ENCODE measurements at regions not wholly inside any gene's neighbourhood (a gene's known extent, or its start where the extent isn't known, plus 50 kb on each side); places are given as distances from the start of the nearest gene placed in this dataset.

DNA sequence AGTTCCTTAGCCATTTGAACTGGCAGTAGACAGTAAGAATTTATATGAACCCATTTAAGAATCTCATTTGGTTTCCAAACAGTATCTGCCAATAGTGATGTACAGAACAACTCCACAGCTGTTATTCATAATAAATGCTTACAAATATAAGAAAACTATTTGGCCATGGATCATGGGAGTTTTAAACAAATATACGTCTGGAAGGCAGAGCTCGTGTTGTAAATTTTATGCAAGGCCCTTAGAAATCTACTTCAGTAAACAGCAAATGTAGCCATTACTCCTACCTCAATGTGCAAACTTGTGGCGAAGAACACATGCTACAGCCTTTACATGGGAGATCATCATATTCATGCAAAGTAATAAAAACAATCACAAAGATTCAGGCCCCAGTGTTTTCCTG is 65.3 kb upstream of the NANOGP8 start:
- Mint-ChIP-seq H3K4me1 (no peaks in the 10 kb centered on the region), H3K9me3 (peaks cover 4 to 5% of the 10 kb centered on the region in 2 donors), H3K27me3 (ENCODE audit: low read depth in 2 of 2) (peaks cover 0 to 3% of the 10 kb centered on the region in 2 donors), H3K4me3 (no peak overlapping the region), H3K27ac (no peak overlapping the region), H3K36me3 (no peaks in the 10 kb centered on the region)
- Histone ChIP-seq H3K4me3 (ENCODE audit: low read length) (no peak overlapping the region), H3K4me1 (ENCODE audit: control insufficient read depth, insufficient read depth, low read length) (no peaks in the 10 kb centered on the region), H3K36me3 (ENCODE audit: control insufficient read depth, insufficient read depth, low read length) (no peaks in the 10 kb centered on the region), H3K27me3 (ENCODE audit: control insufficient read depth, insufficient read depth, low read length) (no peaks in the 10 kb centered on the region), H3K9me3 (ENCODE audit: control insufficient read depth, insufficient read depth, low read length) (no peaks in the 10 kb centered on the region), H3K27ac (ENCODE audit: low read length) (no peak overlapping the region)
- intact Hi-C loops (cut with micrococcal nuclease) = no loop called here
- DNase-seq = no peak
- TF ChIP-seq, protein P1, sequence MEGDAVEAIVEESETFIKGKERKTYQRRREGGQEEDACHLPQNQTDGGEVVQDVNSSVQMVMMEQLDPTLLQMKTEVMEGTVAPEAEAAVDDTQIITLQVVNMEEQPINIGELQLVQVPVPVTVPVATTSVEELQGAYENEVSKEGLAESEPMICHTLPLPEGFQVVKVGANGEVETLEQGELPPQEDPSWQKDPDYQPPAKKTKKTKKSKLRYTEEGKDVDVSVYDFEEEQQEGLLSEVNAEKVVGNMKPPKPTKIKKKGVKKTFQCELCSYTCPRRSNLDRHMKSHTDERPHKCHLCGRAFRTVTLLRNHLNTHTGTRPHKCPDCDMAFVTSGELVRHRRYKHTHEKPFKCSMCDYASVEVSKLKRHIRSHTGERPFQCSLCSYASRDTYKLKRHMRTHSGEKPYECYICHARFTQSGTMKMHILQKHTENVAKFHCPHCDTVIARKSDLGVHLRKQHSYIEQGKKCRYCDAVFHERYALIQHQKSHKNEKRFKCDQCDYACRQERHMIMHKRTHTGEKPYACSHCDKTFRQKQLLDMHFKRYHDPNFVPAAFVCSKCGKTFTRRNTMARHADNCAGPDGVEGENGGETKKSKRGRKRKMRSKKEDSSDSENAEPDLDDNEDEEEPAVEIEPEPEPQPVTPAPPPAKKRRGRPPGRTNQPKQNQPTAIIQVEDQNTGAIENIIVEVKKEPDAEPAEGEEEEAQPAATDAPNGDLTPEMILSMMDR (IDR thresholded peaks at IDR 0.05) = no peak
- ATAC-seq = no peak
- WGBS (ENCODE audit: insufficient coverage) = 96% methylated on average over 3 of the region's 3 CpGs

DNA sequence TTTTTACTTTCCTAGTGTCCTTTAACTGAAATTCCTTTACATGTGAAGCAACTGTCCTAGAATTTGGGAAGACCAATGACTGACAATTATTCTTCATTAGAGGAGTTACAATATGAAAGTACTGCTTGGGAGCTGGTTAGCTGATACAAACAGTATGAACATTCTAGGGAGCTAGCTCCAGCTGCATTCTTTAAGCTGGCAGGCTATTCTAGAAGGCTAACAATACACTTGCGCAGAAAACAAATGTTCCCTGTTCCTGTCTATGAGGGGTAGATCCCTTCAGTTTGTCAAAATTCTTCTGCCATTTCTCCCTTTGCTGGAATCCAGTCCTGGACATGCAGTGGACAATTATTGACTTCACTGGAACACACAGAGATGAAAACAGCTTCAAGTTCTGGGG is 60.2 kb upstream of the NANOGP8 start:
- TF ChIP-seq, protein P1 (IDR thresholded peaks at IDR 0.05) = no peak
- ATAC-seq (no peak), DNase-seq (no peak)
- H3K4me1 Mint-ChIP-seq = no peaks in the 10 kb centered on the region
- no peaks in the 10 kb centered on the region for H3K36me3 ChIP-seq (ENCODE audit: control insufficient read depth, insufficient read depth, low read length)
- no peaks in the 10 kb centered on the region for H3K27me3 ChIP-seq (ENCODE audit: control insufficient read depth, insufficient read depth, low read length)
- WGBS (ENCODE audit: insufficient coverage) = 85% methylated on average over 1 of the region's 1 CpG
- intact Hi-C loops (cut with micrococcal nuclease) = no loop called here
- no peak overlapping the region for H3K27ac ChIP-seq (ENCODE audit: low read length)
- H3K27ac Mint-ChIP-seq = no peak overlapping the region
- no peaks in the 10 kb centered on the region for H3K4me1 ChIP-seq (ENCODE audit: control insufficient read depth, insufficient read depth, low read length)
- H3K27me3 Mint-ChIP-seq (ENCODE audit: low read depth in 2 of 2) = peaks cover 0 to 3% of the 10 kb centered on the region in 2 donors
- no peaks in the 10 kb centered on the region for H3K36me3 Mint-ChIP-seq
- no peaks in the 10 kb centered on the region for H3K9me3 ChIP-seq (ENCODE audit: control insufficient read depth, insufficient read depth, low read length)
- peaks cover 2 to 3% of the 10 kb centered on the region in 2 donors for H3K9me3 Mint-ChIP-seq
- H3K4me3 Mint-ChIP-seq = no peak overlapping the region
- H3K4me3 ChIP-seq (ENCODE audit: low read length) = no peak overlapping the region

DNA sequence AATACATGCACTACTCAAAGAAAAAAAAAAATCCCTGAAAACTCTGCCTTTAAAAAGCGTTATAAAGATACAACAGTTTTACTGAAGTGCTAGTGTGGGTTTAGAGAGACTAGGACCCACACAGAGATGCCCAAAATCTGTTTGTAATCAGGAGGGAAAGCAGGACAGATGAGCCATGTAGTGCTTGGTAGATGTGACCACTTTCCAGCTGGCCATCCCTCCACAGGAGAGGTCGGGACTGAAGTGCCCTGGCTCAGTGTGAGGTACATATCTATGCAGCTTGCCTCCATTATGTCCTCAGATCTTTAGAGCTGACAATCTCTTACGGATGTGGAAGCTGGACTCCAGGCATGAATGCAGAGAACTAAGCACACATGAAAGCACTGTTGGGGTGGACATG is 57.5 kb upstream of the NANOGP8 start:
- no peak for DNase-seq
- Mint-ChIP-seq H3K9me3 (peaks cover 0 to 2% of the 10 kb centered on the region in 2 donors), H3K27ac (no peak overlapping the region), H3K27me3 (ENCODE audit: low read depth in 2 of 2) (no peaks in the 10 kb centered on the region), H3K4me1 (no peaks in the 10 kb centered on the region), H3K36me3 (no peaks in the 10 kb centered on the region), H3K4me3 (no peak overlapping the region)
- WGBS (ENCODE audit: insufficient coverage) = 80% methylated on average over 3 of the region's 3 CpGs
- H3K27me3 ChIP-seq (ENCODE audit: control insufficient read depth, insufficient read depth, low read length) = no peaks in the 10 kb centered on the region
- intact Hi-C loops (cut with micrococcal nuclease) = no loop called here
- H3K4me1 ChIP-seq (ENCODE audit: control insufficient read depth, insufficient read depth, low read length) = no peaks in the 10 kb centered on the region
- H3K9me3 ChIP-seq (ENCODE audit: control insufficient read depth, insufficient read depth, low read length) = no peaks in the 10 kb centered on the region
- H3K36me3 ChIP-seq (ENCODE audit: control insufficient read depth, insufficient read depth, low read length) = no peaks in the 10 kb centered on the region
- TF ChIP-seq, protein P1 (IDR thresholded peaks at IDR 0.05) = no peak
- no peak overlapping the region for H3K4me3 ChIP-seq (ENCODE audit: low read length)
- no peak for ATAC-seq
- no peak overlapping the region for H3K27ac ChIP-seq (ENCODE audit: low read length)

DNA sequence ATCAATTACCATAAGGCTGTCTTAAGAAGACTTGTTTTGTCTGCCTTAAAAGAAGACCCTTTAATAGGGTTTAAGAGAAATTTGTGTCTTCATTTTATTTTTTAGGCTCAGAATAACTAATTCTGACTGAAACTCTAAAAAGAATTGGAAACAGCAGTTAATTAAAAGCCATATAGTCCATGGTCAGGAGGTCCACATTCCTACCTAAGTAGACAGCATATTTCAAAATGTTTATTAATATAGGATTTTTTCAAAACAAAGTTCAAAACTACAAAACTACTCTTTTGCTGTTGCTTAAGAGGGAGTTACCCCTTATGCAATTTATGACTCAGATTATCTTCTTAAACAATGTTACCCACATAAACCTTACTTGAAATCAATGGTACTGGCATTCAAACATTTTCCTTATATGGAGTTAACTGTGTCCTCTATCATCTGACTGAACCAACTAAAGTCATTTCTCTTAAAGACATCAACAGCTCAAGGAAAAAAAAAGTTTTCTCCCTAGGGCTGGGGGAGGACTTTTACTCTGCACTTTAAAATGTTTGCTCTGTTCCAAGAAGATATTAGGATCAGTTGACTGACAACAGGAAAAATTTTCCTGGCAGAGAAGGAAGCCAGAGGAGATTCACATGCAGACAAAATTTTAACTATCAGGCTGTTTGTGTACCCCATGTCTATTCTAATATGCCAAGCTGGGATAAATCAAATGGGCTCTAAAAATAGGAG is 56.8 kb upstream of the NANOGP8 start:
- H3K27me3 Mint-ChIP-seq (ENCODE audit: low read depth in 2 of 2) = no peaks in the 10 kb centered on the region
- H3K36me3 Mint-ChIP-seq = no peaks in the 10 kb centered on the region
- TF ChIP-seq, protein P1 (IDR thresholded peaks at IDR 0.05) = no peak
- intact Hi-C loops (cut with micrococcal nuclease) = no loop called here
- H3K4me1 Mint-ChIP-seq = no peaks in the 10 kb centered on the region
- Histone ChIP-seq H3K4me3 (ENCODE audit: low read length) (no peak overlapping the region), H3K27me3 (ENCODE audit: control insufficient read depth, insufficient read depth, low read length) (no peaks in the 10 kb centered on the region), H3K9me3 (ENCODE audit: control insufficient read depth, insufficient read depth, low read length) (no peaks in the 10 kb centered on the region), H3K36me3 (ENCODE audit: control insufficient read depth, insufficient read depth, low read length) (no peaks in the 10 kb centered on the region), H3K27ac (ENCODE audit: low read length) (no peak overlapping the region), H3K4me1 (ENCODE audit: control insufficient read depth, insufficient read depth, low read length) (no peaks in the 10 kb centered on the region)
- H3K9me3 Mint-ChIP-seq = peaks cover 0 to 2% of the 10 kb centered on the region in 2 donors
- ATAC-seq (no peak), DNase-seq (no peak)
- H3K27ac Mint-ChIP-seq = no peak overlapping the region
- no peak overlapping the region for H3K4me3 Mint-ChIP-seq
